LNCaP clone FGC (cell line): ENCODE measurements at regions not wholly inside any gene's neighbourhood (a gene's known extent, or its start where the extent isn't known, plus 50 kb on each side); places are given as distances from the start of the nearest gene placed in this dataset.

ENCODE experiments used
- DNase-seq: peaks from one replicate; pipeline ENCODE4 v3.0.0-alpha.2; 2011; ENCODE audit warnings: low read depth
- H3K4me3 ChIP-seq: 2 replicates; pipeline ENCODE4 v1.5.1; 2011; ENCODE audit warnings: mild to moderate bottlenecking, low read depth, low read length, control low read depth
- CTCF ChIP-seq: IDR thresholded peaks from 2 replicates; pipeline ENCODE4 v1.5.1; 2012; ENCODE audit warnings: mild to moderate bottlenecking; ENCODE audit not compliant: control insufficient read depth, insufficient read depth; ENCODE audit errors: extremely low read depth

DNA sequence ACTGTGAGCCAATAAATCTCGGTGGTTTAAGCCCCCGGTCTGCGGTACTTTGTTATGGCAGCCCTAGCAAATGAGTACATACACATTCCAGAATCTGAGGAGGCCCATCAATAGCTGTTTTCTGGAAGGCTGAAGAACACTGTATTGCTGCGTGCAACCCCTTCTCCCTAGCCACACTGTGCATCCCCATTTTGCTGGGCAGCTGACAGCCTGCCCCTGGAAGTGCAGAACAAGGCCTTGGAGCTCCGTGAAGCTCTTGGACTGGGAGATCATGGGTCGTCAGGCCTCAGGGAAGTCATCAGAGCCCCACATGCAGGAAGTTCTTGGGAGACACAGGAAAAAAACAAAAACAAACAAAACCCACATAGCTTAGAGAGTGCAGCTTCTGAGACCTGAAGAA lies 90.6 kb upstream of the ST6GAL2 start:
- H3K4me3 ChIP-seq, result no peak overlapping the region
- no peak for DNase-seq
- TF ChIP-seq CTCF, result no peak

DNA sequence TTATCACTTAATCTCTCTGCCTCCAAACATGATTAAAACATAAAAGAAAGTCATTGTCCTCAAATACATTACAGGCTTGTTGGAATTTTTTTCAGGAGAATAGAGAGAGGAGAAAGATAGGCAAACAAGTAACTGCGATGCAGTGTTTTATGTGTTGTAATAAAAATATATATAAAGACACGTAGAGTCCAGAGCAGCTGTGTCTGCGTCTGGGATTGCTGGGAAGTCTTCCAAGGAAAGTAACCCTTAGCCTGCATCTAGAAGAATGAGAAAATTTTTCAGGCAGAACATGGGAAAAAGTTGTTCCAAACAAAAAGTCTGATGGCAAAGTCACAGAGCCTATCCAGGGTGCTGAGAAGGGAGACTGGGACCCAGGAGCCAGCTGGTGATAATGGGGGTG lies 91.8 kb upstream of the ST6GAL2 start:
- no peak for TF ChIP-seq CTCF
- DNase-seq, result no peak

DNA sequence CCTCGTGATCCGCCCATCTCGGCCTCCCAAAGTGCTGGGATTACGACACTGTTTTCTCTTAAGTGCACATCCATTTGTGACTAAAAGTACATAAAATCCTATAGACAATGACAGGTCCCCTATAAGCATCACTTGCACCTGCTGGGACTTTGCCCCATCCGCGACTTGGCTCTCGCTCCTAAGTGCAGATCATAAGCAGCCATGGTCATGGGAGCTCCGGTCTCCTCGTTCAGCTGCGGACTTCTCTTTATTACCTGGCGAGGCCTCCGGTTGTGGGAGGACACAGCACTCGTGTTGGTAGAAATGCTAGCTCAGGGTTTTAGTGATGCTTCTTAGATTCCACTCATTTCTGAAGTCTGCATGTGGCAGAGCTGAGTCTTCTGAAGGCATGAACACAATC lies 92.7 kb upstream of the ST6GAL2 start:
- TF ChIP-seq CTCF, result no peak
- H3K4me3 ChIP-seq, result no peak overlapping the region
- DNase-seq, result no peak

More for the DNA sequence above, 91.8 kb upstream of the ST6GAL2 start:
- no peak overlapping the region for H3K4me3 ChIP-seq

- no peak for TF ChIP-seq CTCF
- no peak overlapping the region for H3K4me3 ChIP-seq
- DNase-seq, result no peak
Measured at GRCh38 chr2:106981491-106981890, 95.5 kb upstream of the ST6GAL2 start.

DNA sequence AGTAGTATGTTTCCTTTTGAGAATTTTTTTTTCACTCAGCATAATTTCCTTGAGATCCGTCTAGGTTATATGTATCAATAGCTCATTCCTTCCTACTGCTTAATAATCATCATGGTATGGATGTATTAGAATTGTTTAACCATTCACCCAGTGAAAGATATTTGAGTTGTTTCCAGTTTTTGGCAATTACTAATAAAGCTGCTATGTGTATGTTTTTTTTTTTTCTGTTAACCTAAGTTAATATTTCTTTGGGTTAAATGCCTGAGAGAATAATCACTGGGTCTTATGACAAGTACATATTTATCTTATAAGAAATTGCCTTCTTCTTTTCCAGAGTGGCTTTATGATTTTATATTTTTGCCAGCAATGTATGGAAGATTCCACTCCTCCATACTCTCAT lies 96.4 kb upstream of the ST6GAL2 start:
- no peak for TF ChIP-seq CTCF
- no peak for DNase-seq
- no peak overlapping the region for H3K4me3 ChIP-seq

- DNase-seq, result no peak
- no peak overlapping the region for H3K4me3 ChIP-seq
- TF ChIP-seq CTCF, result no peak
Measured at GRCh38 chr2:106983305-106983704, 97.3 kb upstream of the ST6GAL2 start.

DNA sequence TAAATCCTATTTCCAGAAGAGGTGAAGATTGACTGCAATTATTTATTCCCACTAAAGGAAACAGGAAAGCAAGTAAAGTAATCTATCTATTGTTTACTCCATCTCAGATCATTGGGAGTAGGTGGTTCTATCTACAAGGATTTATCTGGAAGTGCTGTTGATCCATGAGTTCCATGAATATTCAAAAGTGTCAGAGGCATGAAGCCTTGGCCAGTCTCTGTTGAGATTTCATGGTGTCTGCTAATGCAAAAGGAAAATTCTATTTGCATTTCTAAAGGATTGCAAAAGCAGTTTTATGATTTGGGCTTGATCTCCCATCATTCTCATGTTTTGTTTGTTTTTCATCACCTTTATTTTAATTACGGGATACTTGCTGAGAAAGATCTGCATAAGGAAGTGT lies 102.4 kb upstream of the ST6GAL2 start:
- DNase-seq, result no peak
- H3K4me3 ChIP-seq, result no peak overlapping the region
- no peak for TF ChIP-seq CTCF
